Nephron progenitor cell (in vitro differentiated cells): ENCODE measurements at regions not wholly inside any gene's neighbourhood (a gene's known extent, or its start where the extent isn't known, plus 50 kb on each side); places are given as distances from the start of the nearest gene placed in this dataset.

ENCODE experiments used
- DNase-seq: peaks from one replicate; pipeline ENCODE4 v3.0.0; 2021
- H3K27ac Mint-ChIP-seq: 2 replicates; pipeline ENCODE4 v1.8.0; 2021; ENCODE audit warnings: mild to moderate bottlenecking, moderate library complexity, mixed read lengths
- H3K27me3 Mint-ChIP-seq: 2 replicates; pipeline ENCODE4 v1.8.0; 2021; ENCODE audit warnings: mild to moderate bottlenecking, low read depth, mixed read lengths; ENCODE audit not compliant: poor library complexity
- H3K36me3 Mint-ChIP-seq: 2 replicates; pipeline ENCODE4 v1.8.0; 2021; ENCODE audit warnings: low read depth, mixed read lengths
- H3K4me1 Mint-ChIP-seq: 2 replicates; pipeline ENCODE4 v1.8.0; 2021; ENCODE audit warnings: mixed read lengths
- H3K4me3 Mint-ChIP-seq: 2 replicates; pipeline ENCODE4 v1.8.0; 2021; ENCODE audit warnings: mild to moderate bottlenecking, moderate library complexity, mixed read lengths
- H3K9me3 Mint-ChIP-seq: 2 replicates; pipeline ENCODE4 v1.8.0; 2021; ENCODE audit warnings: mild to moderate bottlenecking, moderate library complexity, mixed read lengths
- TF ChIP-seq, protein P1 (sequence below): fragments of 200-600 bp; sonication (generic); IDR thresholded peaks from 2 replicates; pipeline ENCODE4 v1.5.0; 2021; ENCODE audit warnings: antibody characterized with exemption

DNA sequence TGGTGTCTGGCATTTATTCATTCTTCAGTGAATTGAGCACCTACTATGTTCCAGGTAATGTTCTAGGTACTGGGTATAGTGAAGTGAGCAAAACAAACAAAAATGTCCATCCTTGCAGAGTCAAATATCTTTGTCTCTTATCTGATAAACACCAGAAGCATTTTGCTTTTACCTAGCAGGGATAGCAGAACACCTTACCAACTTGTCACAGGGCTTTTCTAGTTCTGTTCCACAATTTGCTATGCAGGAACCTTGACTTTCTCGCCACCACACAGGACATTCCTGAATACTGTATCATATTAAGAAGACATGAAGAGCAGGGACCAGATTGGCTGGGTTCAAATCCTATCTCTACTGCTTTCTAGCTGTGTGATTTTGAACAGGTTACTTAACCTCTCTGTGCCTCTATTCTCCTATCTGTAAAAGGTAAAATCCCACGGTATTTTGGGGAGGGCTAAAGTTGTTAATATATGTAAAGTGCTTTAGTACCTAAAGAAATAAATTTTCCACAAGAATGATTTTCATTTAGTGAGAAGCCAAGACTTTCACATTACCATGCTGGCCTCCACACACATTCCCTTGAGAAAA is 214.5 kb upstream of the S100G start:
- Mint-ChIP-seq H3K4me3 (no peak overlapping the region), H3K4me1 (peaks cover 19% of the 10 kb centered on the region), H3K9me3 (no peaks in the 10 kb centered on the region), H3K36me3 (no peaks in the 10 kb centered on the region), H3K27me3 (peaks cover 4% of the 10 kb centered on the region), H3K27ac (no peak overlapping the region)
- TF ChIP-seq, protein P1, sequence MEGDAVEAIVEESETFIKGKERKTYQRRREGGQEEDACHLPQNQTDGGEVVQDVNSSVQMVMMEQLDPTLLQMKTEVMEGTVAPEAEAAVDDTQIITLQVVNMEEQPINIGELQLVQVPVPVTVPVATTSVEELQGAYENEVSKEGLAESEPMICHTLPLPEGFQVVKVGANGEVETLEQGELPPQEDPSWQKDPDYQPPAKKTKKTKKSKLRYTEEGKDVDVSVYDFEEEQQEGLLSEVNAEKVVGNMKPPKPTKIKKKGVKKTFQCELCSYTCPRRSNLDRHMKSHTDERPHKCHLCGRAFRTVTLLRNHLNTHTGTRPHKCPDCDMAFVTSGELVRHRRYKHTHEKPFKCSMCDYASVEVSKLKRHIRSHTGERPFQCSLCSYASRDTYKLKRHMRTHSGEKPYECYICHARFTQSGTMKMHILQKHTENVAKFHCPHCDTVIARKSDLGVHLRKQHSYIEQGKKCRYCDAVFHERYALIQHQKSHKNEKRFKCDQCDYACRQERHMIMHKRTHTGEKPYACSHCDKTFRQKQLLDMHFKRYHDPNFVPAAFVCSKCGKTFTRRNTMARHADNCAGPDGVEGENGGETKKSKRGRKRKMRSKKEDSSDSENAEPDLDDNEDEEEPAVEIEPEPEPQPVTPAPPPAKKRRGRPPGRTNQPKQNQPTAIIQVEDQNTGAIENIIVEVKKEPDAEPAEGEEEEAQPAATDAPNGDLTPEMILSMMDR = no peak
- DNase-seq = no peak

DNA sequence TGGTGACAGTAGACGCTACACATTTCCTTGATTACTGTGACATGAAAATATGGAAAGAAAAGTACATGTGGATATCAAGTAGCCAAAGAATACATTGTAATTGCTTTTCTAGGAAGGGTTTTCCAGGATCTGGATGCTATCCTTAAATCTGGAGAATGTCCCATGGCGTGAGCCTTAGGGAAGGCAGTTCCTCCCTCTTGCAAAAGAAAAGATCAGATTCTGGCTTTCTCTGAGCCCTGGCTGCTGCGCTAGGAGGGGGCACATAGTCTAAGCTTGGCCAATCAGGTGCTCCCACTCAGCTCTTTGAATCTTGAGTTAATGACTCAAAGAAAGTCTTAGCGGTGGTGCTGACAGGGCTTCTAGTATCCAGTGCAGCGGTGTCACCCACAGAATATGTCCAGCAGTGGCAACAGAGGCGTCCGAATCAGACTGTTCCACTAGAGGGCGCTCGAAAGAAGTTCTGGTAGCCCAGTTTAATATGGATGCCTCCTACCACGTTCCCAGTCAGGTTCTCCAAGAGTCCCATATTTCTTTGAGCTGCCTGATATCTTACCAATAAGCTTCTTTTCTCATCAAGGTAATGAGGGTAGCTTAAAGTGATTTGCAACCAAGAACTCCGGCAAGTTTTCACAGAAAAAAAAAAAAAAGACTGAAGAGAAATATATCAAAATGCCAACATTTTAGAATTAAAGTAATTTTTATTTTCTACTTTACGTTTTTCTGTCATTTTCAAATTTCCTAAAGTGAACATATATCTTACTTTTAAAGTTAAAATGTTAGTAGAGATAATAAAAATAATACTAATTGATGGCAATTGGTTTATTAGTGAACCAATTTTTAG is 213.4 kb upstream of the S100G start:
- Mint-ChIP-seq H3K36me3 (no peaks in the 10 kb centered on the region), H3K4me1 (peaks cover 19% of the 10 kb centered on the region), H3K27me3 (peaks cover 4% of the 10 kb centered on the region), H3K9me3 (no peaks in the 10 kb centered on the region), H3K27ac (no peak overlapping the region), H3K4me3 (no peak overlapping the region)
- peak; percentile 85 for DNase-seq
- TF ChIP-seq, protein P1 = peak; percentile 75

DNA sequence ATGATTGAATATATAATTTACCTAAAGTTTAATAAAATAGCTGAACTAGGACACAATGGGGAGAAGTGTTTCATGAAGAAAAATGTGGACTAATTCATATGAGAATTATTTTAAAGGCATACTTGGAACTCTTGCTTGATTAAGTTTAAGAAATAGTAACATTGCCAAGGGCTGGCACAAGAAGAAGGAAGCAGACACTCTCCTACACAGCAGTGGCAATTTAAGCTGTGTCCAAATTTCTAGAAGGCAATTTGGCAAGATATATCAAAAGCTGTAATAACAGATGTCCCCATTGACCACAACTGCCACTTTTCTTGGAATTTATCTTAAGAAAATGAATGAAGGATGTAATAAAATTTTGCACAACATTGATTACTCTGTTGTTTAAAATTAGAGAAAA is 209.5 kb upstream of the S100G start:
- DNase-seq = no peak
- H3K9me3 Mint-ChIP-seq = no peaks in the 10 kb centered on the region
- H3K4me1 Mint-ChIP-seq = peaks cover 32% of the 10 kb centered on the region
- H3K27me3 Mint-ChIP-seq = peaks cover 4% of the 10 kb centered on the region
- H3K4me3 Mint-ChIP-seq = no peak overlapping the region
- H3K36me3 Mint-ChIP-seq = peaks cover 5% of the 10 kb centered on the region
- H3K27ac Mint-ChIP-seq = no peak overlapping the region
- TF ChIP-seq, protein P1 = no peak

DNA sequence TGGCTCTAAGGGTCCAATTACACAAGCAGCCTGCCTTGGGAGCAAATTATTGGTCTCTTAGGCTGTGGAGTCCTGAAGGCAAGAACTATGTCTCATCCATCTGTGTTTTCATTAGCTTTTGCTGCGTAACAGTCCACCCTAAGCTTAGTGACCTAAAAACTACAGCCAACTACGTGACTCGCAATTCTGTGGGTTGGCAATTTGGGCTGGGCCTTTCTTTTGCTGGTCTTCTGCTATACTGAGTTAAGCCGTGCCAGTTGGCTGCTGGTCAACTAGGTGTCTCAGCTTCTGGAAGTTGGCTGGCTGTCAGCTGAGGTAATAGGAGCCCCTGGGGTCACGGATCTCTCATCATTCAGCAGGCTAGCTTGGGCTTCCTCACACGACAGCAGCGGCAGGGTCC is 205.6 kb upstream of the S100G start:
- H3K9me3 Mint-ChIP-seq = no peaks in the 10 kb centered on the region
- TF ChIP-seq, protein P1 = no peak
- H3K27me3 Mint-ChIP-seq = no peaks in the 10 kb centered on the region
- peaks cover 13% of the 10 kb centered on the region for H3K4me1 Mint-ChIP-seq
- peak overlapping the region; percentile 91 for H3K27ac Mint-ChIP-seq
- peaks cover 5% of the 10 kb centered on the region for H3K36me3 Mint-ChIP-seq
- DNase-seq = peak; percentile 30
- H3K4me3 Mint-ChIP-seq = no peak overlapping the region

- Mint-ChIP-seq H3K4me3 (no peak overlapping the region), H3K27ac (no peak overlapping the region), H3K9me3 (no peaks in the 10 kb centered on the region), H3K4me1 (peaks cover 13% of the 10 kb centered on the region), H3K36me3 (peaks cover 5% of the 10 kb centered on the region), H3K27me3 (no peaks in the 10 kb centered on the region)
- DNase-seq = peak; percentile 49
- TF ChIP-seq, protein P1 = peak; percentile 67
These were observed 204.7 kb upstream of the S100G start for GRCh38 chrX:16445166-16445752.
